WTC11 (cell line): ENCODE measurements at regions not wholly inside any gene's neighbourhood (a gene's known extent, or its start where the extent isn't known, plus 50 kb on each side); places are given as distances from the start of the nearest gene placed in this dataset.

Experiments
- JUN ChIP-seq: sonication (generic); formaldehyde crosslinking; IDR thresholded peaks from 2 replicates; pipeline ENCODE4 v1.8.0; 2023; ENCODE audit warnings: mild to moderate bottlenecking, missing genetic modification reagents
- NR1H2 ChIP-seq: sonication (generic); formaldehyde crosslinking; IDR thresholded peaks from 2 replicates; pipeline ENCODE4 v1.9.0; 2021; ENCODE audit warnings: mild to moderate bottlenecking, moderate library complexity, missing genetic modification reagents
- NR2C2 ChIP-seq: sonication (generic); formaldehyde crosslinking; IDR thresholded peaks from 2 replicates; pipeline ENCODE4 v1.8.0; 2022; ENCODE audit warnings: mild to moderate bottlenecking, missing genetic modification reagents
- TCF7 ChIP-seq: sonication (generic); formaldehyde crosslinking; IDR thresholded peaks from 2 replicates; pipeline ENCODE4 v1.8.0; 2022; ENCODE audit warnings: mild to moderate bottlenecking, low read depth, missing genetic modification reagents, moderate library complexity
- TF ChIP-seq, protein P1 (sequence below): sonication (generic); formaldehyde crosslinking; IDR thresholded peaks from 2 replicates; pipeline ENCODE4 v1.8.1; 2023; ENCODE audit warnings: mild to moderate bottlenecking, missing genetic modification reagents
- TF ChIP-seq, protein P2 (sequence below): sonication (generic); formaldehyde crosslinking; IDR thresholded peaks from 2 replicates; pipeline ENCODE4 v1.8.0; 2022; ENCODE audit warnings: mild to moderate bottlenecking, missing genetic modification reagents
- TF ChIP-seq, protein P3 (sequence below): fragments of 200-600 bp; IDR thresholded peaks from 2 replicates; pipeline ENCODE4 v1.8.0; 2022; ENCODE audit warnings: antibody characterized with exemption
- TF ChIP-seq, protein P4 (sequence below): sonication (generic); formaldehyde crosslinking; IDR thresholded peaks from 2 replicates; pipeline ENCODE4 v1.8.1; 2022; ENCODE audit warnings: low read depth, mild to moderate bottlenecking, moderate library complexity, missing genetic modification reagents, borderline replicate concordance
- TF ChIP-seq, protein P5 (sequence below): sonication (generic); formaldehyde crosslinking; IDR thresholded peaks from 2 replicates; pipeline ENCODE4 v1.8.1; 2023; ENCODE audit warnings: mild to moderate bottlenecking, missing genetic modification reagents, moderate library complexity
- TF ChIP-seq, protein P6 (sequence below): sonication (generic); formaldehyde crosslinking; IDR thresholded peaks from 2 replicates; pipeline ENCODE4 v1.8.1; 2023; ENCODE audit warnings: mild to moderate bottlenecking, missing genetic modification reagents, borderline replicate concordance

DNA sequence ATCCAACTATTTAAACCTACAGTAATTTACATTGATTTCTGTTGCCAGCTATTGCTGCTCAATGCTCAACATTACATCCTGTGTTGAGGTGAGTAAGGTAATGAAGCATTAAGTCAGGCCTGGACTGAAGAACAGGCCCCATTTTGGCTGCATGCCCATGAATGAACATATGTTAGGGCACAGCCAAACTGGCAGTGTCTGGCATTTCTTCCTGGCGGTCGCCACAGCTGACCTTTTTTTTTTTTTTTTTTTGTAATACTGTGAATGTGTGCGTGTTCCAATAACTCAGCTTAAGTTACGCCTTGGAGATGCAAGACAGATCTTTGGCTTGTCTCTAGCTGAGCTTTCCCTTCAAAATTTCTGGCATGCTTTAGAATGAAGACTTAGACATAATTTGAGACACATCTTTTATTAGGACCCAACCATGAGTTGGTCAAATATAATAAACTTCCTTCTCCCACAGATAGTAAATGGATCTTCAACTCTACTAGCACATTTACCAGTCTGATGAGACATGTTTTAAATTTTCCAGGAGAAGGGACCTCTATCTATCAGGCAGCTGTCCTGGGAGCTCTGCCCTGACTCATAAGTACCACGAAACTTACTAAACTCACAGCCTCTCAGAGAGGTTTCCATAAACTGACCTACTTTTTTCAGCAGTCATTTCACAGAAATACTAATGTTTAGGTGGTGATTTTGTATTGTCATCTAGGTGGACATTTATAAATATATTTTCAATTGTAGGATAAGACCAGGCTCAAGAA lies 341.1 kb upstream of the RUNX1 start:
- TF ChIP-seq JUN (no peak), TCF7 (no peak), NR1H2 (CRISPR knock-in tag) (no peak), NR2C2 (CRISPR knock-in tag) (no peak)
- TF ChIP-seq, protein P1, sequence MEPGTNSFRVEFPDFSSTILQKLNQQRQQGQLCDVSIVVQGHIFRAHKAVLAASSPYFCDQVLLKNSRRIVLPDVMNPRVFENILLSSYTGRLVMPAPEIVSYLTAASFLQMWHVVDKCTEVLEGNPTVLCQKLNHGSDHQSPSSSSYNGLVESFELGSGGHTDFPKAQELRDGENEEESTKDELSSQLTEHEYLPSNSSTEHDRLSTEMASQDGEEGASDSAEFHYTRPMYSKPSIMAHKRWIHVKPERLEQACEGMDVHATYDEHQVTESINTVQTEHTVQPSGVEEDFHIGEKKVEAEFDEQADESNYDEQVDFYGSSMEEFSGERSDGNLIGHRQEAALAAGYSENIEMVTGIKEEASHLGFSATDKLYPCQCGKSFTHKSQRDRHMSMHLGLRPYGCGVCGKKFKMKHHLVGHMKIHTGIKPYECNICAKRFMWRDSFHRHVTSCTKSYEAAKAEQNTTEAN (CRISPR knock-in tag) = no peak
- TF ChIP-seq, protein P2, sequence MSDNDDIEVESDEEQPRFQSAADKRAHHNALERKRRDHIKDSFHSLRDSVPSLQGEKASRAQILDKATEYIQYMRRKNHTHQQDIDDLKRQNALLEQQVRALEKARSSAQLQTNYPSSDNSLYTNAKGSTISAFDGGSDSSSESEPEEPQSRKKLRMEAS (CRISPR knock-in tag) = no peak
- TF ChIP-seq, protein P3, sequence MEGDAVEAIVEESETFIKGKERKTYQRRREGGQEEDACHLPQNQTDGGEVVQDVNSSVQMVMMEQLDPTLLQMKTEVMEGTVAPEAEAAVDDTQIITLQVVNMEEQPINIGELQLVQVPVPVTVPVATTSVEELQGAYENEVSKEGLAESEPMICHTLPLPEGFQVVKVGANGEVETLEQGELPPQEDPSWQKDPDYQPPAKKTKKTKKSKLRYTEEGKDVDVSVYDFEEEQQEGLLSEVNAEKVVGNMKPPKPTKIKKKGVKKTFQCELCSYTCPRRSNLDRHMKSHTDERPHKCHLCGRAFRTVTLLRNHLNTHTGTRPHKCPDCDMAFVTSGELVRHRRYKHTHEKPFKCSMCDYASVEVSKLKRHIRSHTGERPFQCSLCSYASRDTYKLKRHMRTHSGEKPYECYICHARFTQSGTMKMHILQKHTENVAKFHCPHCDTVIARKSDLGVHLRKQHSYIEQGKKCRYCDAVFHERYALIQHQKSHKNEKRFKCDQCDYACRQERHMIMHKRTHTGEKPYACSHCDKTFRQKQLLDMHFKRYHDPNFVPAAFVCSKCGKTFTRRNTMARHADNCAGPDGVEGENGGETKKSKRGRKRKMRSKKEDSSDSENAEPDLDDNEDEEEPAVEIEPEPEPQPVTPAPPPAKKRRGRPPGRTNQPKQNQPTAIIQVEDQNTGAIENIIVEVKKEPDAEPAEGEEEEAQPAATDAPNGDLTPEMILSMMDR = no peak
- TF ChIP-seq, protein P4, sequence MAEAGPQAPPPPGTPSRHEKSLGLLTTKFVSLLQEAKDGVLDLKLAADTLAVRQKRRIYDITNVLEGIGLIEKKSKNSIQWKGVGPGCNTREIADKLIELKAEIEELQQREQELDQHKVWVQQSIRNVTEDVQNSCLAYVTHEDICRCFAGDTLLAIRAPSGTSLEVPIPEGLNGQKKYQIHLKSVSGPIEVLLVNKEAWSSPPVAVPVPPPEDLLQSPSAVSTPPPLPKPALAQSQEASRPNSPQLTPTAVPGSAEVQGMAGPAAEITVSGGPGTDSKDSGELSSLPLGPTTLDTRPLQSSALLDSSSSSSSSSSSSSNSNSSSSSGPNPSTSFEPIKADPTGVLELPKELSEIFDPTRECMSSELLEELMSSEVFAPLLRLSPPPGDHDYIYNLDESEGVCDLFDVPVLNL = no peak
- TF ChIP-seq, protein P5, sequence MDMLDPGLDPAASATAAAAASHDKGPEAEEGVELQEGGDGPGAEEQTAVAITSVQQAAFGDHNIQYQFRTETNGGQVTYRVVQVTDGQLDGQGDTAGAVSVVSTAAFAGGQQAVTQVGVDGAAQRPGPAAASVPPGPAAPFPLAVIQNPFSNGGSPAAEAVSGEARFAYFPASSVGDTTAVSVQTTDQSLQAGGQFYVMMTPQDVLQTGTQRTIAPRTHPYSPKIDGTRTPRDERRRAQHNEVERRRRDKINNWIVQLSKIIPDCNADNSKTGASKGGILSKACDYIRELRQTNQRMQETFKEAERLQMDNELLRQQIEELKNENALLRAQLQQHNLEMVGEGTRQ = no peak
- TF ChIP-seq, protein P6, sequence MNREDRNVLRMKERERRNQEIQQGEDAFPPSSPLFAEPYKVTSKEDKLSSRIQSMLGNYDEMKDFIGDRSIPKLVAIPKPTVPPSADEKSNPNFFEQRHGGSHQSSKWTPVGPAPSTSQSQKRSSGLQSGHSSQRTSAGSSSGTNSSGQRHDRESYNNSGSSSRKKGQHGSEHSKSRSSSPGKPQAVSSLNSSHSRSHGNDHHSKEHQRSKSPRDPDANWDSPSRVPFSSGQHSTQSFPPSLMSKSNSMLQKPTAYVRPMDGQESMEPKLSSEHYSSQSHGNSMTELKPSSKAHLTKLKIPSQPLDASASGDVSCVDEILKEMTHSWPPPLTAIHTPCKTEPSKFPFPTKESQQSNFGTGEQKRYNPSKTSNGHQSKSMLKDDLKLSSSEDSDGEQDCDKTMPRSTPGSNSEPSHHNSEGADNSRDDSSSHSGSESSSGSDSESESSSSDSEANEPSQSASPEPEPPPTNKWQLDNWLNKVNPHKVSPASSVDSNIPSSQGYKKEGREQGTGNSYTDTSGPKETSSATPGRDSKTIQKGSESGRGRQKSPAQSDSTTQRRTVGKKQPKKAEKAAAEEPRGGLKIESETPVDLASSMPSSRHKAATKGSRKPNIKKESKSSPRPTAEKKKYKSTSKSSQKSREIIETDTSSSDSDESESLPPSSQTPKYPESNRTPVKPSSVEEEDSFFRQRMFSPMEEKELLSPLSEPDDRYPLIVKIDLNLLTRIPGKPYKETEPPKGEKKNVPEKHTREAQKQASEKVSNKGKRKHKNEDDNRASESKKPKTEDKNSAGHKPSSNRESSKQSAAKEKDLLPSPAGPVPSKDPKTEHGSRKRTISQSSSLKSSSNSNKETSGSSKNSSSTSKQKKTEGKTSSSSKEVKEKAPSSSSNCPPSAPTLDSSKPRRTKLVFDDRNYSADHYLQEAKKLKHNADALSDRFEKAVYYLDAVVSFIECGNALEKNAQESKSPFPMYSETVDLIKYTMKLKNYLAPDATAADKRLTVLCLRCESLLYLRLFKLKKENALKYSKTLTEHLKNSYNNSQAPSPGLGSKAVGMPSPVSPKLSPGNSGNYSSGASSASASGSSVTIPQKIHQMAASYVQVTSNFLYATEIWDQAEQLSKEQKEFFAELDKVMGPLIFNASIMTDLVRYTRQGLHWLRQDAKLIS (CRISPR knock-in tag) = no peak
